HEK293T (cell line): ENCODE measurements at regions not wholly inside any gene's neighbourhood (a gene's known extent, or its start where the extent isn't known, plus 50 kb on each side); places are given as distances from the start of the nearest gene placed in this dataset.

Experiments
- ARNT ChIP-seq: fragments of 450-650 bp; IDR thresholded peaks from 2 replicates; pipeline ENCODE4 v1.6.1; 2017; ENCODE audit warnings: mild to moderate bottlenecking
- ELF4 ChIP-seq: fragments of 450-650 bp; IDR thresholded peaks from 2 replicates; pipeline ENCODE4 v1.6.1; 2017; ENCODE audit warnings: antibody characterized with exemption
- SP1 ChIP-seq: fragments of 450-650 bp; IDR thresholded peaks from 2 replicates; pipeline ENCODE4 v1.6.1; 2017

DNA sequence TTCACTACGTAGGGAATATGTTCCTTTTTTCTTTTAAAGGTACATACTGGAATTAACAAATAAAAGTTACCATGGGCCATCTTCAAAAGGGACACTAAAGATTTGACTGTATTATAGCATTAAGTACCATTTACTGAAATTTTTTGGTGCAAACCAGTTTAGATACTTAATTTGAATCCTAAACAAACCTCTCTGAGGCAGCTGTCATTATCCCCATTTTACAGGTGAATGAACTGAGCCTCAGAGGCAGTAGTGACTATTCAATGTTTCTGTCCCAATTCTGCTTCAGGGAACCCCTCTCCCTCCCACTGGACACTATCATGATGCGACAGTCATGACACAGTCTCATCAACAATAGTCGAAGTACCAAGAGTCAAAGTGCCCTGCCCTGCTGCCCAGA, 76.2 kb upstream of the PHF21A start:
- TF ChIP-seq ELF4, result no peak
- TF ChIP-seq ARNT, result no peak
- TF ChIP-seq SP1, result no peak
